GM21528 (cell line): ENCODE measurements at regions not wholly inside any gene's neighbourhood (a gene's known extent, or its start where the extent isn't known, plus 50 kb on each side); places are given as distances from the start of the nearest gene placed in this dataset.
"Not testable (repeated sequence)": the region's sequence is repeated elsewhere in the genome, so short reads cannot be mapped to it uniquely, and the experiment has no call there.

ENCODE experiments used
- ATAC-seq: cut with Tn5 transposase; IDR thresholded peaks from one replicate; pipeline ENCODE4 v1.9.1; 2021; ENCODE audit warnings: mild to moderate bottlenecking, moderate library complexity; ENCODE audit not compliant: unreplicated experiment, low FRiP score

- no peak for ATAC-seq
Measured at GRCh38 chr3:66836363-66837152, 161.5 kb upstream of the KBTBD8 start.

- ATAC-seq, result no peak
Measured at GRCh38 chr3:66838704-66839103, 159.4 kb upstream of the KBTBD8 start.

GRCh38 chr3:66839508-66839907 lies 158.6 kb upstream of the KBTBD8 start:
- ATAC-seq, result no peak

- not testable (repeated sequence) for ATAC-seq
Measured at GRCh38 chr3:66842761-66843464, 155.2 kb upstream of the KBTBD8 start.

GRCh38 chr3:66851894-66852613 lies 146.1 kb upstream of the KBTBD8 start:
- ATAC-seq, result no peak

- ATAC-seq, result no peak
Measured at GRCh38 chr3:66854601-66855151, 143.4 kb upstream of the KBTBD8 start.

GRCh38 chr3:66856533-66856932 lies 141.6 kb upstream of the KBTBD8 start:
- peak; percentile 77 for ATAC-seq

- no peak for ATAC-seq
Measured at GRCh38 chr3:66858656-66859381, 139.3 kb upstream of the KBTBD8 start.

- ATAC-seq, result no peak
Measured at GRCh38 chr3:66860771-66861170, 137.3 kb upstream of the KBTBD8 start.

GRCh38 chr3:66863205-66864111 lies 134.6 kb upstream of the KBTBD8 start:
- no peak for ATAC-seq

- no peak for ATAC-seq
Measured at GRCh38 chr3:66884659-66885058, 113.4 kb upstream of the KBTBD8 start.

- no peak for ATAC-seq
Measured at GRCh38 chr3:66885326-66886000, 112.6 kb upstream of the KBTBD8 start.

GRCh38 chr3:66889750-66890494 lies 108.2 kb upstream of the KBTBD8 start:
- ATAC-seq, result no peak

GRCh38 chr3:66898155-66898554 lies 100.0 kb upstream of the KBTBD8 start:
- no peak for ATAC-seq

GRCh38 chr3:66904336-66904735 lies 93.8 kb upstream of the KBTBD8 start:
- no peak for ATAC-seq

GRCh38 chr3:66904831-66905493 lies 93.1 kb upstream of the KBTBD8 start:
- ATAC-seq, result no peak

GRCh38 chr3:66907136-66907535 lies 91.0 kb upstream of the KBTBD8 start:
- ATAC-seq, result no peak
